ENCODE measurements at regions not wholly inside any gene's neighbourhood (a gene's known extent, or its start where the extent isn't known, plus 50 kb on each side); places are given as distances from the start of the nearest gene placed in this dataset.

- TF ChIP-seq CTCF (IDR thresholded peaks at IDR 0.05) = no peak
- ATAC-seq (ENCODE audit: low FRiP score) (no peak), DNase-seq (ENCODE audit: low spot score) (no peak)
Measured at GRCh38 chr16:63841271-63841670, 1280.6 kb downstream of the CDH11 start.

GRCh38 chr16:63830061-63830460, 1291.8 kb downstream of the CDH11 start:
- TF ChIP-seq CTCF (IDR thresholded peaks at IDR 0.05) = no peak
- no peak for ATAC-seq (ENCODE audit: low FRiP score)

GRCh38 chr16:63822818-63823217, 1299.0 kb downstream of the CDH11 start:
- TF ChIP-seq CTCF (IDR thresholded peaks at IDR 0.05) = no peak
- DNase-seq (ENCODE audit: low spot score) (no peak), ATAC-seq (ENCODE audit: low FRiP score) (no peak)

More at GRCh38 chr16:63830061-63830460, 1291.8 kb downstream of the CDH11 start:
- DNase-seq (ENCODE audit: low spot score) = no peak

- DNase-seq (ENCODE audit: low spot score) (no peak), ATAC-seq (ENCODE audit: low FRiP score) (no peak)
- no peak for TF ChIP-seq CTCF (IDR thresholded peaks at IDR 0.05)
Measured at GRCh38 chr16:63816276-63816675, 1305.6 kb downstream of the CDH11 start.

GRCh38 chr16:63813862-63814261, 1308.0 kb downstream of the CDH11 start:
- no peak for TF ChIP-seq CTCF (IDR thresholded peaks at IDR 0.05)
- DNase-seq (ENCODE audit: low spot score) (no peak), ATAC-seq (ENCODE audit: low FRiP score) (no peak)

GRCh38 chr16:63808730-63809129, 1313.1 kb downstream of the CDH11 start:
- no peak for ATAC-seq (ENCODE audit: low FRiP score)
- TF ChIP-seq CTCF (IDR thresholded peaks at IDR 0.05) = no peak
- DNase-seq (ENCODE audit: low spot score) = no peak

GRCh38 chr16:63806794-63807506, 1314.9 kb downstream of the CDH11 start:
- DNase-seq (ENCODE audit: low spot score) (no peak), ATAC-seq (ENCODE audit: low FRiP score) (no peak)
- TF ChIP-seq CTCF (IDR thresholded peaks at IDR 0.05) = no peak

Data from omental fat pad (tissue), 3 donors.